Esophagus muscularis mucosa (tissue), 4 donors: ENCODE measurements at regions not wholly inside any gene's neighbourhood (a gene's known extent, or its start where the extent isn't known, plus 50 kb on each side); places are given as distances from the start of the nearest gene placed in this dataset.

ENCODE experiments used
- EP300 ChIP-seq: sonication (generic); formaldehyde crosslinking; IDR thresholded peaks from one replicate; pipeline ENCODE4 v1.6.1; 2017; ENCODE audit warnings: antibody characterized with exemption
- POLR2A ChIP-seq: fragments of 450-650 bp; IDR thresholded peaks from one replicate; pipeline ENCODE4 v1.6.1; 2017; ENCODE audit warnings: antibody characterized with exemption, moderate library complexity, mild to moderate bottlenecking, low read depth
- POLR2AphosphoS5 ChIP-seq, 2 donors: sonication (generic); formaldehyde crosslinking; IDR thresholded peaks; one replicate each; pipeline ENCODE4 v1.6.1; 2017; ENCODE audit warnings: antibody characterized with exemption in 2 of 2
- TF ChIP-seq, protein P1 (sequence below), 3 experiments: fragments of 200-600 bp in 2 of 3; fragments of 450-650 bp in 1 of 3; sonication (generic) in 2 of 3; IDR thresholded peaks; one replicate each; pipeline ENCODE4 v1.5.1; 2017 to 2019; ENCODE audit warnings: antibody characterized with exemption in 3 of 3, mild to moderate bottlenecking in 2 of 3, moderate library complexity in 1 of 3

GRCh38 chr18:10398571-10398970 lies 55.9 kb upstream of the APCDD1 start:
- TF ChIP-seq, protein P1, sequence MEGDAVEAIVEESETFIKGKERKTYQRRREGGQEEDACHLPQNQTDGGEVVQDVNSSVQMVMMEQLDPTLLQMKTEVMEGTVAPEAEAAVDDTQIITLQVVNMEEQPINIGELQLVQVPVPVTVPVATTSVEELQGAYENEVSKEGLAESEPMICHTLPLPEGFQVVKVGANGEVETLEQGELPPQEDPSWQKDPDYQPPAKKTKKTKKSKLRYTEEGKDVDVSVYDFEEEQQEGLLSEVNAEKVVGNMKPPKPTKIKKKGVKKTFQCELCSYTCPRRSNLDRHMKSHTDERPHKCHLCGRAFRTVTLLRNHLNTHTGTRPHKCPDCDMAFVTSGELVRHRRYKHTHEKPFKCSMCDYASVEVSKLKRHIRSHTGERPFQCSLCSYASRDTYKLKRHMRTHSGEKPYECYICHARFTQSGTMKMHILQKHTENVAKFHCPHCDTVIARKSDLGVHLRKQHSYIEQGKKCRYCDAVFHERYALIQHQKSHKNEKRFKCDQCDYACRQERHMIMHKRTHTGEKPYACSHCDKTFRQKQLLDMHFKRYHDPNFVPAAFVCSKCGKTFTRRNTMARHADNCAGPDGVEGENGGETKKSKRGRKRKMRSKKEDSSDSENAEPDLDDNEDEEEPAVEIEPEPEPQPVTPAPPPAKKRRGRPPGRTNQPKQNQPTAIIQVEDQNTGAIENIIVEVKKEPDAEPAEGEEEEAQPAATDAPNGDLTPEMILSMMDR (IDR thresholded peaks at IDR 0.05): no peak
- TF ChIP-seq POLR2A (no peak), POLR2AphosphoS5 (IDR thresholded peaks at IDR 0.05) (no peak), EP300 (no peak)
